Activated CD8-positive, alpha-beta memory T cell treated with anti-CD3 and anti-CD28 coated beads for 36 hours (primary cell): ENCODE measurements at regions not wholly inside any gene's neighbourhood (a gene's known extent, or its start where the extent isn't known, plus 50 kb on each side); places are given as distances from the start of the nearest gene placed in this dataset.

Experiments
- CTCF ChIA-PET: fragments of 350-600 bp; sonication (Branson Sonifier 250); formaldehyde crosslinking; loops from one replicate; lab custom pipeline; 2021; ENCODE audit warnings: antibody characterized with exemption; lab: Charles Lee
- POLR2A ChIA-PET: fragments of 350-600 bp; sonication (Branson Sonifier 250); formaldehyde crosslinking; loops from one replicate; lab custom pipeline; 2021; ENCODE audit warnings: antibody characterized with exemption; lab: Charles Lee

GRCh38 chr6:91447530-91448254 is 860.8 kb upstream of the MAP3K7 start:
- POLR2A ChIA-PET, result no interaction called here

GRCh38 chr6:91447081-91447480 is 860.2 kb upstream of the MAP3K7 start:
- ChIA-PET CTCF (no interaction called here), POLR2A (no interaction called here)

More at GRCh38 chr6:91447530-91448254, 860.8 kb upstream of the MAP3K7 start:
- CTCF ChIA-PET, result no interaction called here

- CTCF ChIA-PET, result no interaction called here
- POLR2A ChIA-PET, result no interaction called here
Observed at GRCh38 chr6:91443405-91443804, 856.5 kb upstream of the MAP3K7 start.

DNA sequence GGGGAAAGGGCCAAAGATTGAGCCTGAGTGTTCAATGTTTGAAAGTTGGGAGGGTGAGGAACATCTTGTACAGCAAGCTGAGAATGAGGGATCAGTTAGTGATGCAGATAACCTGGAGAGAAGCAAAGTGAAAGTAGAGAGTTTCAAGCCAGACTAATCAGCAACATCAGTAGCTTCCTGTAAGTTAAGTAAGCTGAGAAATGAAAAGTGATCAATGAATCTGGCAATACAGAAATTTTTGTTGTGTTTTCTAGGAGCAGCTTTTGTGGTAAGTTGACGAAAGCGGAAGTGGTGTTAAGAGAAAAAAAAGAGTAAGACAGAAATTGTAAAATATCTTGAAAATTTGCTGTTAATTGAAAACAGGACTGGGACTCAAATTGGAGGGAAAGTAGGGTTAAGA is 855.5 kb upstream of the MAP3K7 start:
- ChIA-PET CTCF (no interaction called here), POLR2A (no interaction called here)

GRCh38 chr6:91438570-91438969 is 851.7 kb upstream of the MAP3K7 start:
- ChIA-PET CTCF (no interaction called here), POLR2A (no interaction called here)

DNA sequence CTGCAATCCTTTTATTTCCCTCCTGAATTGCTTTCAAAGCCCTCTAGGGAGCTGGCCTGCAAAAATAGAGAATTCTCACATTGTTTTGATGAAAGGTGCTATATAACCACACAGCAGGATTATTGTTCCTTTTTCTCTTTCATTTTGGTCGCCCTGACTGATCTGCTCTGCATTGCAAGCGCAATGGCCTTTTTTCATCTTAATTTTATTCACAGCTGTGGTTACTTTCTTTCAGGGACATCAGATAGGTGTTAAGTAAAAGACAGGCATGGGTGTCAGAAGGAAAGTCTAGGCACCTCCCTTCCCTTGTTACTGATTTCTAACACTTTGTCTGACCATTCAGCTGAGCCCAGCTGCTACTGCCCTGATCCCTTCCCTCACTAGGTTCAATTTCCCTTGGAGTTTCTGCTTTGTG is 850.5 kb upstream of the MAP3K7 start:
- CTCF ChIA-PET, result no interaction called here
- POLR2A ChIA-PET, result no interaction called here

- CTCF ChIA-PET, result no interaction called here
- POLR2A ChIA-PET, result no interaction called here
Observed at GRCh38 chr6:91436448-91436847, 849.6 kb upstream of the MAP3K7 start.

DNA sequence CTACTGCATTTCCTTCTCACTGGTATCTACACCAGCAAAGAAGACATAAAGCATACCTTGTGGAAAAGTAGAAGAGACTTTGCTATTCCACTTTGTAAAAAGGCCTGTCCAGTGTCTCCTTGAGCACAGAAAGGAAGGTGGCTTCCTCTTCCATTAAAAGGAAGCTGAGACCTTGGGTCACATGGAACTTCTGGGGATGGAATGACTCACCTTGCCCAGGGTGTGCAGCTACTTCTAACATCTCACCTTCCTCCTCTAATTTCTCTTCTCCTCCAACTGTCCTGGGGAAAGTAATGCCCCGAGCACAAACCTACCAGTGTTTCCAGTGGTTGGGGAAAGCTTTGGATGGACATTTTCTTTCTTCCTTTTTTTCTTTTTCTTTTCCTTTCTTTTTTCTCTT is 848.8 kb upstream of the MAP3K7 start:
- ChIA-PET CTCF (interaction anchor here (0.6 kb wide), 1 partner anchor 110 kb away, joined by 3 read pairs; no protein-coding TSS in a partner anchor), POLR2A (no interaction called here)

DNA sequence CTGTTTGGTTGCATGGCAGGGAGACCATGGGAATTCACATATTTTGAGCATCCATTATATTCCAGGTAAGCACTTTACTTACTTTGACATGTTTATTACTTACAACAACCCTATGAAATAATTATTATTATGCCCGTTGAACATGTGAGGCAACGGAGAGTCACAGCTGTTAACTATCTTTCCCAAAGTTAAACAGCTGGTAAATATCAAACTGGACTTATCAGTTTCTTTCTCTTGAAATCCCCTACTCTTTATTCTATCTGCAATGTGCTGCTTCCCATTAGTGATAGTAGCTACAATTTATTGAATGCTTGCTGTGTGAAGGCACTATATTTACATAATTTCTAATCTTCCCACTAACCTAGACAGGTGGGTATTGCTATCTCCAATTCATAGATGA is 847.7 kb upstream of the MAP3K7 start:
- ChIA-PET POLR2A (no interaction called here), CTCF (no interaction called here)

GRCh38 chr6:91433660-91434534 is 847.0 kb upstream of the MAP3K7 start:
- ChIA-PET CTCF (no interaction called here), POLR2A (no interaction called here)

GRCh38 chr6:91428953-91429560 is 842.2 kb upstream of the MAP3K7 start:
- ChIA-PET POLR2A (no interaction called here), CTCF (no interaction called here)

DNA sequence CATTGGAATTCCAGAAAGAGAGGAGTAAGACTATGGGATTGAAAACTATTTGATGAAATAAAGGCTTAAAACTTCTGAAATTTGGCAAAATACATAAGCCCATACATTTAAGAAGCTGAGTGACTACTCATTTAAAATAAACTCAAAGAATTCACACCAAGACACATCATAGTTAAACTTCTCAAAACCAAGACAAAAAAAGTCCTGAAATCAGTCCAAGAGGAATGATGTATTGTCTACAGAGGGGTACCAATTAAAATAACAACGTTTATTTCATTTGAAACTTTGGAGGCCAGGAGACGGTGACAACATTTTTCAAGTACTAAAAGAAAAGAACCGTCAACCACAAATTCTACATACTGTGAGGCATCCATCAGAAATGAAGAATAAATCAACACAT is 841.4 kb upstream of the MAP3K7 start:
- CTCF ChIA-PET, result no interaction called here

GRCh38 chr6:91420243-91420642 is 833.4 kb upstream of the MAP3K7 start:
- POLR2A ChIA-PET, result no interaction called here
- CTCF ChIA-PET, result no interaction called here

More for the DNA sequence above, 841.4 kb upstream of the MAP3K7 start:
- POLR2A ChIA-PET, result no interaction called here

GRCh38 chr6:91415031-91415605 is 828.2 kb upstream of the MAP3K7 start:
- CTCF ChIA-PET, result no interaction called here
- POLR2A ChIA-PET, result no interaction called here

- CTCF ChIA-PET, result no interaction called here
- POLR2A ChIA-PET, result no interaction called here
Observed at GRCh38 chr6:91412532-91412931, 825.7 kb upstream of the MAP3K7 start.

GRCh38 chr6:91407706-91408105 is 820.8 kb upstream of the MAP3K7 start:
- ChIA-PET CTCF (no interaction called here), POLR2A (no interaction called here)

- CTCF ChIA-PET, result no interaction called here
Observed at GRCh38 chr6:91392951-91393350, 806.1 kb upstream of the MAP3K7 start.

GRCh38 chr6:91387290-91388059 is 800.6 kb upstream of the MAP3K7 start:
- POLR2A ChIA-PET, result no interaction called here
- CTCF ChIA-PET, result no interaction called here

More at GRCh38 chr6:91392951-91393350, 806.1 kb upstream of the MAP3K7 start:
- POLR2A ChIA-PET, result no interaction called here

GRCh38 chr6:91386204-91386603 is 799.3 kb upstream of the MAP3K7 start:
- CTCF ChIA-PET, result no interaction called here
- POLR2A ChIA-PET, result no interaction called here
